NCI-H82 treated with DMSO at 0.1 percent for 48 hours (cell line): ENCODE measurements at regions not wholly inside any gene's neighbourhood (a gene's known extent, or its start where the extent isn't known, plus 50 kb on each side); places are given as distances from the start of the nearest gene placed in this dataset.

Source experiments
- DNase-seq: peaks from one replicate; lab custom pipeline; 2025; ENCODE audit not compliant: unreplicated experiment; lab: John Stamatoyannopoulos, UW

GRCh38 chrX:77396781-77397180 is 50.4 kb upstream of the FGF16 start:
- no peak for DNase-seq
